Activated T-helper 2 cell treated with anti-CD3 and anti-CD28 coated beads, Interferon-gamma antibody, Interleukin-2, Interleukin-4, amounts not matched to agents 10 μg/mL and 5 μg/mL and 100 μg/mL, durations not matched to agents 14 hours and 24 hours and 36 hours (primary cell): ENCODE measurements at regions not wholly inside any gene's neighbourhood (a gene's known extent, or its start where the extent isn't known, plus 50 kb on each side); places are given as distances from the start of the nearest gene placed in this dataset.

Experiments
- DNase-seq: peaks from one replicate; pipeline ENCODE4 v3.0.0; 2021; ENCODE audit warnings: low spot score
- H3K27ac Mint-ChIP-seq: one replicate; pipeline ENCODE4 v1.8.0; 2021; ENCODE audit warnings: mixed read lengths
- H3K27me3 Mint-ChIP-seq: one replicate; pipeline ENCODE4 v1.8.0; 2021; ENCODE audit warnings: low read depth, mixed read lengths
- H3K36me3 Mint-ChIP-seq: one replicate; pipeline ENCODE4 v1.8.0; 2021; ENCODE audit warnings: low read depth, mixed read lengths
- H3K4me1 Mint-ChIP-seq: one replicate; pipeline ENCODE4 v1.8.0; 2021; ENCODE audit warnings: low read depth, mixed read lengths
- H3K4me3 Mint-ChIP-seq: one replicate; pipeline ENCODE4 v1.8.0; 2021; ENCODE audit warnings: low read depth, mild to moderate bottlenecking, moderate library complexity, mixed read lengths
- H3K9me3 Mint-ChIP-seq: one replicate; pipeline ENCODE4 v1.8.0; 2021; ENCODE audit warnings: mixed read lengths
- intact Hi-C: fragments of 100-400 bp; cut with micrococcal nuclease; formaldehyde crosslinking; loops from one replicate; pipeline ENCODE4 v1.15.1; 2023

- H3K9me3 Mint-ChIP-seq, result no peaks in the 10 kb centered on the region
- H3K27ac Mint-ChIP-seq, result no peak overlapping the region
- no peaks in the 10 kb centered on the region for H3K4me1 Mint-ChIP-seq
- peaks cover 19% of the 10 kb centered on the region for H3K27me3 Mint-ChIP-seq
- H3K36me3 Mint-ChIP-seq, result no peaks in the 10 kb centered on the region
- H3K4me3 Mint-ChIP-seq, result no peak overlapping the region
- no peak for DNase-seq
- intact Hi-C loops, result no loop called here
Measured at GRCh38 chr7:37534893-37535610, 86.4 kb upstream of the ELMO1 start.

GRCh38 chr7:37535841-37536240 is 87.2 kb upstream of the ELMO1 start:
- intact Hi-C loops, result no loop called here
- DNase-seq, result no peak
- Mint-ChIP-seq H3K36me3 (no peaks in the 10 kb centered on the region), H3K4me3 (no peak overlapping the region), H3K4me1 (no peaks in the 10 kb centered on the region), H3K27me3 (peaks cover 19% of the 10 kb centered on the region), H3K27ac (no peak overlapping the region), H3K9me3 (no peaks in the 10 kb centered on the region)

GRCh38 chr7:37536706-37537105 is 88.0 kb upstream of the ELMO1 start:
- Mint-ChIP-seq H3K9me3 (no peaks in the 10 kb centered on the region), H3K27ac (no peak overlapping the region), H3K4me3 (no peak overlapping the region), H3K27me3 (peaks cover 16% of the 10 kb centered on the region), H3K36me3 (no peaks in the 10 kb centered on the region), H3K4me1 (no peaks in the 10 kb centered on the region)
- no peak for DNase-seq
- intact Hi-C loops, result no loop called here

- intact Hi-C loops, result no loop called here
- no peak for DNase-seq
- no peaks in the 10 kb centered on the region for H3K36me3 Mint-ChIP-seq
- H3K9me3 Mint-ChIP-seq, result no peaks in the 10 kb centered on the region
- no peaks in the 10 kb centered on the region for H3K4me1 Mint-ChIP-seq
- no peak overlapping the region for H3K27ac Mint-ChIP-seq
- peaks cover 16% of the 10 kb centered on the region for H3K27me3 Mint-ChIP-seq
- H3K4me3 Mint-ChIP-seq, result no peak overlapping the region
Measured at GRCh38 chr7:37537439-37537838, 88.8 kb upstream of the ELMO1 start.

- Mint-ChIP-seq H3K4me1 (no peaks in the 10 kb centered on the region), H3K27ac (no peak overlapping the region), H3K27me3 (peaks cover 9% of the 10 kb centered on the region), H3K36me3 (no peaks in the 10 kb centered on the region), H3K4me3 (no peak overlapping the region), H3K9me3 (no peaks in the 10 kb centered on the region)
- no peak for DNase-seq
- intact Hi-C loops, result no loop called here
Measured at GRCh38 chr7:37538945-37539344, 90.3 kb upstream of the ELMO1 start.

GRCh38 chr7:37540917-37541316 is 92.3 kb upstream of the ELMO1 start:
- DNase-seq, result no peak
- Mint-ChIP-seq H3K9me3 (no peaks in the 10 kb centered on the region), H3K27me3 (peaks cover 11% of the 10 kb centered on the region), H3K4me1 (no peaks in the 10 kb centered on the region), H3K4me3 (no peak overlapping the region), H3K36me3 (no peaks in the 10 kb centered on the region), H3K27ac (no peak overlapping the region)
- intact Hi-C loops, result no loop called here

- Mint-ChIP-seq H3K36me3 (no peaks in the 10 kb centered on the region), H3K4me3 (no peak overlapping the region), H3K27me3 (peaks cover 7% of the 10 kb centered on the region), H3K4me1 (no peaks in the 10 kb centered on the region), H3K9me3 (no peaks in the 10 kb centered on the region), H3K27ac (no peak overlapping the region)
- intact Hi-C loops, result no loop called here
- no peak for DNase-seq
Measured at GRCh38 chr7:37541810-37542443, 93.3 kb upstream of the ELMO1 start.

GRCh38 chr7:37545619-37546534 is 97.2 kb upstream of the ELMO1 start:
- H3K36me3 Mint-ChIP-seq, result no peaks in the 10 kb centered on the region
- peaks cover 7% of the 10 kb centered on the region for H3K27me3 Mint-ChIP-seq
- H3K4me3 Mint-ChIP-seq, result no peak overlapping the region
- H3K4me1 Mint-ChIP-seq, result no peaks in the 10 kb centered on the region
- no peak overlapping the region for H3K27ac Mint-ChIP-seq
- no peaks in the 10 kb centered on the region for H3K9me3 Mint-ChIP-seq
- intact Hi-C loops, result no loop called here
- DNase-seq, result no peak

GRCh38 chr7:37546677-37547076 is 98.0 kb upstream of the ELMO1 start:
- Mint-ChIP-seq H3K27ac (no peak overlapping the region), H3K36me3 (no peaks in the 10 kb centered on the region), H3K4me1 (no peaks in the 10 kb centered on the region), H3K4me3 (no peak overlapping the region), H3K27me3 (peaks cover 7% of the 10 kb centered on the region), H3K9me3 (no peaks in the 10 kb centered on the region)
- no peak for DNase-seq
- intact Hi-C loops, result no loop called here

GRCh38 chr7:37549076-37549931 is 100.6 kb upstream of the ELMO1 start:
- Mint-ChIP-seq H3K4me1 (no peaks in the 10 kb centered on the region), H3K27ac (no peak overlapping the region), H3K4me3 (no peak overlapping the region), H3K36me3 (no peaks in the 10 kb centered on the region), H3K27me3 (peaks cover 12% of the 10 kb centered on the region), H3K9me3 (no peaks in the 10 kb centered on the region)
- intact Hi-C loops, result no loop called here
- DNase-seq, result no peak

GRCh38 chr7:37550426-37550825 is 101.8 kb upstream of the ELMO1 start:
- intact Hi-C loops, result no loop called here

GRCh38 chr7:37550872-37551271 is 102.2 kb upstream of the ELMO1 start:
- no peaks in the 10 kb centered on the region for H3K4me1 Mint-ChIP-seq
- H3K9me3 Mint-ChIP-seq, result no peaks in the 10 kb centered on the region

More at GRCh38 chr7:37550426-37550825, 101.8 kb upstream of the ELMO1 start:
- H3K36me3 Mint-ChIP-seq, result no peaks in the 10 kb centered on the region
- H3K4me1 Mint-ChIP-seq, result no peaks in the 10 kb centered on the region
- peaks cover 10% of the 10 kb centered on the region for H3K27me3 Mint-ChIP-seq
- H3K4me3 Mint-ChIP-seq, result no peak overlapping the region
- H3K9me3 Mint-ChIP-seq, result no peaks in the 10 kb centered on the region
- no peak for DNase-seq
- no peak overlapping the region for H3K27ac Mint-ChIP-seq

More at GRCh38 chr7:37550872-37551271, 102.2 kb upstream of the ELMO1 start:
- intact Hi-C loops, result no loop called here
- no peak overlapping the region for H3K4me3 Mint-ChIP-seq
- no peak for DNase-seq
- no peak overlapping the region for H3K27ac Mint-ChIP-seq
- no peaks in the 10 kb centered on the region for H3K36me3 Mint-ChIP-seq
- peaks cover 9% of the 10 kb centered on the region for H3K27me3 Mint-ChIP-seq
